Vagina (tissue), 2 donors: ENCODE measurements at regions not wholly inside any gene's neighbourhood (a gene's known extent, or its start where the extent isn't known, plus 50 kb on each side); places are given as distances from the start of the nearest gene placed in this dataset.

Experiments used
- POLR2A ChIP-seq, 2 donors: fragments of 450-650 bp; IDR thresholded peaks; one replicate each; pipeline ENCODE4 v1.6.1; 2017; ENCODE audit warnings: antibody characterized with exemption in 2 of 2, mild to moderate bottlenecking in 2 of 2, moderate library complexity in 2 of 2
- POLR2AphosphoS5 ChIP-seq, 2 donors: sonication (generic); formaldehyde crosslinking; IDR thresholded peaks; one replicate each; pipeline ENCODE4 v1.9.0; 2017; ENCODE audit warnings: antibody characterized with exemption in 2 of 2, mild to moderate bottlenecking in 2 of 2, low read depth in 1 of 2; ENCODE audit not compliant: insufficient read depth in 1 of 2
- TF ChIP-seq, protein P1 (sequence below), 3 experiments: fragments of 450-650 bp in 2 of 3; fragments of 200-600 bp in 1 of 3; sonication (generic) in 1 of 3; IDR thresholded peaks; one replicate each; pipeline ENCODE4 v1.5.1; 2017 to 2019; ENCODE audit warnings: antibody characterized with exemption in 3 of 3, mild to moderate bottlenecking in 2 of 3, moderate library complexity in 2 of 3

GRCh38 chr11:38365274-38365673, 1767.2 kb upstream of the RAG2 start:
- TF ChIP-seq, protein P1, sequence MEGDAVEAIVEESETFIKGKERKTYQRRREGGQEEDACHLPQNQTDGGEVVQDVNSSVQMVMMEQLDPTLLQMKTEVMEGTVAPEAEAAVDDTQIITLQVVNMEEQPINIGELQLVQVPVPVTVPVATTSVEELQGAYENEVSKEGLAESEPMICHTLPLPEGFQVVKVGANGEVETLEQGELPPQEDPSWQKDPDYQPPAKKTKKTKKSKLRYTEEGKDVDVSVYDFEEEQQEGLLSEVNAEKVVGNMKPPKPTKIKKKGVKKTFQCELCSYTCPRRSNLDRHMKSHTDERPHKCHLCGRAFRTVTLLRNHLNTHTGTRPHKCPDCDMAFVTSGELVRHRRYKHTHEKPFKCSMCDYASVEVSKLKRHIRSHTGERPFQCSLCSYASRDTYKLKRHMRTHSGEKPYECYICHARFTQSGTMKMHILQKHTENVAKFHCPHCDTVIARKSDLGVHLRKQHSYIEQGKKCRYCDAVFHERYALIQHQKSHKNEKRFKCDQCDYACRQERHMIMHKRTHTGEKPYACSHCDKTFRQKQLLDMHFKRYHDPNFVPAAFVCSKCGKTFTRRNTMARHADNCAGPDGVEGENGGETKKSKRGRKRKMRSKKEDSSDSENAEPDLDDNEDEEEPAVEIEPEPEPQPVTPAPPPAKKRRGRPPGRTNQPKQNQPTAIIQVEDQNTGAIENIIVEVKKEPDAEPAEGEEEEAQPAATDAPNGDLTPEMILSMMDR (IDR thresholded peaks at IDR 0.05), result no peak
- TF ChIP-seq POLR2AphosphoS5 (IDR thresholded peaks at IDR 0.05; ENCODE audit: insufficient read depth in 1 of 2, low read depth in 1 of 2) (no peak), POLR2A (IDR thresholded peaks at IDR 0.05) (no peak)
